Gastrocnemius medialis (tissue), 4 donors: ENCODE measurements at regions not wholly inside any gene's neighbourhood (a gene's known extent, or its start where the extent isn't known, plus 50 kb on each side); places are given as distances from the start of the nearest gene placed in this dataset.

Experiments used
- ATAC-seq, 2 donors: fragments of 150-250 bp; one replicate each; pipeline ENCODE4 v1.9.1; 2016
- DNase-seq, 2 donors: peaks; one replicate each; pipeline ENCODE4 v3.0.0-alpha.2; 2019
- H3K27ac ChIP-seq, 4 donors: fragments of 200-600 bp; sonication (generic); 1 replicate in 1 of 4; 2 replicates in 3 of 4; pipeline ENCODE4 v1.5.1; 2016 to 2018; ENCODE audit warnings: mild to moderate bottlenecking in 2 of 4, moderate library complexity in 1 of 4
- H3K27me3 ChIP-seq, 3 donors: fragments of 200-600 bp; sonication (generic) in 2 of 3; 1 replicate in 1 of 3; 2 replicates in 2 of 3; pipeline versions ENCODE4 v1.5.1 to v1.6.0; 2016 to 2019; ENCODE audit warnings: mild to moderate bottlenecking in 1 of 3, moderate library complexity in 1 of 3
- H3K36me3 ChIP-seq, 2 donors: fragments of 200-600 bp; sonication (generic) in 1 of 2; one replicate each; pipeline ENCODE4 v1.5.1; 2017 to 2018
- H3K4me1 ChIP-seq, 2 donors: fragments of 200-600 bp; sonication (generic) in 1 of 2; one replicate each; pipeline ENCODE4 v1.5.1; 2016 to 2017; ENCODE audit warnings: mild to moderate bottlenecking in 2 of 2
- H3K4me3 ChIP-seq, 4 donors: fragments of 200-600 bp; sonication (generic) in 3 of 4; 1 replicate in 1 of 4; 2 replicates in 3 of 4; pipeline ENCODE4 v1.5.1; 2016 to 2019; ENCODE audit warnings: mild to moderate bottlenecking in 2 of 4
- H3K9me3 ChIP-seq, 3 donors: fragments of 200-600 bp; sonication (generic) in 2 of 3; 1 replicate in 1 of 3; 2 replicates in 2 of 3; pipeline ENCODE4 v1.5.1; 2016 to 2019
- CTCF ChIP-seq, 5 experiments: fragments of 450-650 bp in 3 of 5; fragments of 200-600 bp in 2 of 5; sonication (generic) in 2 of 5; IDR thresholded peaks in 4 of 5; conservative IDR thresholded peaks in 1 of 5; 1 replicate in 4 of 5; 2 replicates in 1 of 5; pipeline ENCODE4 v1.5.1; 2016 to 2019; ENCODE audit warnings: antibody characterized with exemption in 5 of 5, mild to moderate bottlenecking in 3 of 5, moderate library complexity in 3 of 5
- POLR2A ChIP-seq, 2 donors: fragments of 450-650 bp; IDR thresholded peaks; one replicate each; pipeline ENCODE4 v1.6.1; 2017; ENCODE audit warnings: antibody characterized with exemption in 2 of 2, mild to moderate bottlenecking in 2 of 2, moderate library complexity in 2 of 2
- in situ Hi-C, 4 donors: fragments of 200-750 bp; cut with MboI; loops; one replicate each; pipeline versions ENCODE4 v1.15.0 to v1.8.0; 2017; ENCODE audit warnings: low sequenced_read_pairs in 4 of 4
- intact Hi-C: fragments of 100-400 bp; cut with DNase I; formaldehyde crosslinking; loops from one replicate; pipeline ENCODE4 v1.15.1; 2023; ENCODE audit warnings: low total_unique reads

GRCh38 chr2:138943470-138943869 lies 163.3 kb upstream of the NXPH2 start:
- intact Hi-C loops (no loop called here), in situ Hi-C loops (no loop called here)
- H3K36me3 ChIP-seq: no peaks in the 10 kb centered on the region
- H3K4me1 ChIP-seq: no peaks in the 10 kb centered on the region
- no peak for ATAC-seq
- DNase-seq: no peak
- no peaks in the 10 kb centered on the region for H3K9me3 ChIP-seq
- H3K27ac ChIP-seq: no peak overlapping the region
- no peak overlapping the region for H3K4me3 ChIP-seq
- no peaks in the 10 kb centered on the region for H3K27me3 ChIP-seq
- TF ChIP-seq POLR2A (IDR thresholded peaks at IDR 0.05): no peak
- TF ChIP-seq CTCF (IDR thresholded peaks at IDR 0.05 in 4 of 5, conservative IDR thresholded peaks at IDR 0.05 in 1 of 5): no peak

GRCh38 chr2:138942466-138942865 lies 162.3 kb upstream of the NXPH2 start:
- TF ChIP-seq POLR2A (IDR thresholded peaks at IDR 0.05) (no peak), CTCF (IDR thresholded peaks at IDR 0.05 in 4 of 5, conservative IDR thresholded peaks at IDR 0.05 in 1 of 5) (no peak)

DNA sequence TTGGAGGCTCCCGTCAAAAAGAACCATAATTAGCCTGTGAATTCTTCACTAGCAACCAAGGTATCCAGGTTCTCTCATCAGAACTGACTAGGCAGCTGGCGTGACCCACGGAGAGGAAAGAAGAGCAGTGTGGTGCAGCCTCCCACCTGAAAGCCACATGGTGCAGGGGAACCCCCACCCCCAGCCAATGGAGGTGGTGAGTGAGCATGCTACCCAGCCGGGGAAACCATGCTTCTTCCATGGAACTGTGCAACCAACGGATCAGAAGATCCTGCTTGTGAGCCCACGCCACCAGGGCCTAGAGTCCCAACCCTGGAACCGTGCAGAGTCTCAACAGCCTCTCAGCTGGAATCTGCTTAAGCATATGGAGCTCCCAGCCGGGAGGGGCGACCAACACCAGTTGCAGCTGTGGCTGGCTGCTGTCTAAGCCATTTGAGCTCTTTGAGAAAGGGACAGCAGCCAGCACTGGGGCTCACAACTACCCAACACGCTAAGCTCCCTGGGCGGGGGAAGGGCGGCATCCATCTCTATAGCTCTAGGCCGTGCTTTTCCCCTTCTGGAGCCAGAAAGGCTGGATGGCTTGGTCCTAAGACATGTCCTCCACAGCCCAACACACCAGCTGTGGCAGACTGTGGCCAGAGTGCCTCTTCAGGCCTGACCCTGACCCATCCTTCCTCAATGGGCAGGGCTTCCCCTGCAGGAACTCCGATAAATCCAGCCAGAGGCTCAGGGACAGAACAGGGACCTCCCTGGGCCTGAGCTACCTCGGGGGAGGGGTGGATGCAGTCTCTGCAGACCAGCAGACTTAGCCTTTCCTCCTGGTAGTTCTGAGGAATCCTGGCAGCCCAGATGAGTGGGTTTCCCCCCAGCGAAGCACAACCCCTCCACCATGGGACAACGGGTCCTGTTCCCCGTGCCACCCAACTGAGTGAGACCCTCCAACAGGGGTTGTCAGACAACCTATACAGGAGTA lies 151.4 kb upstream of the NXPH2 start:
- TF ChIP-seq CTCF (IDR thresholded peaks at IDR 0.05 in 4 of 5, conservative IDR thresholded peaks at IDR 0.05 in 1 of 5) (no peak), POLR2A (IDR thresholded peaks at IDR 0.05) (no peak)
- intact Hi-C loops: no loop called here
- H3K36me3 ChIP-seq: no peaks in the 10 kb centered on the region
- DNase-seq (no peak), ATAC-seq (no peak)
- in situ Hi-C loops: no loop called here
- H3K4me3 ChIP-seq: no peak overlapping the region
- no peak overlapping the region for H3K27ac ChIP-seq
- H3K4me1 ChIP-seq: no peaks in the 10 kb centered on the region
- H3K9me3 ChIP-seq: no peaks in the 10 kb centered on the region
- H3K27me3 ChIP-seq: no peaks in the 10 kb centered on the region

More at GRCh38 chr2:138942466-138942865, 162.3 kb upstream of the NXPH2 start:
- no peak overlapping the region for H3K27ac ChIP-seq
- in situ Hi-C loops: no loop called here
- no peaks in the 10 kb centered on the region for H3K4me1 ChIP-seq
- no peaks in the 10 kb centered on the region for H3K27me3 ChIP-seq
- no peak for DNase-seq
- no peak for ATAC-seq
- no peak overlapping the region for H3K4me3 ChIP-seq
- intact Hi-C loops: no loop called here
- H3K36me3 ChIP-seq: no peaks in the 10 kb centered on the region
- H3K9me3 ChIP-seq: no peaks in the 10 kb centered on the region

GRCh38 chr2:138930571-138930970 lies 150.4 kb upstream of the NXPH2 start:
- in situ Hi-C loops: no loop called here
- Histone ChIP-seq H3K27me3 (no peaks in the 10 kb centered on the region), H3K36me3 (no peaks in the 10 kb centered on the region), H3K9me3 (no peaks in the 10 kb centered on the region), H3K4me3 (no peak overlapping the region), H3K4me1 (no peaks in the 10 kb centered on the region), H3K27ac (no peak overlapping the region)
- DNase-seq (no peak), ATAC-seq (no peak)
- TF ChIP-seq CTCF (IDR thresholded peaks at IDR 0.05 in 4 of 5, conservative IDR thresholded peaks at IDR 0.05 in 1 of 5): no peak
- intact Hi-C loops: no loop called here
